Adrenal gland (tissue), 5 donors: ENCODE measurements at regions not wholly inside any gene's neighbourhood (a gene's known extent, or its start where the extent isn't known, plus 50 kb on each side); places are given as distances from the start of the nearest gene placed in this dataset.

Experiments
- CTCF ChIP-seq, 6 experiments: fragments of 450-650 bp in 4 of 6; fragments of 200-600 bp in 2 of 6; sonication (generic) in 1 of 6; IDR thresholded peaks; 1 replicate in 5 of 6; 2 replicates in 1 of 6; pipeline versions ENCODE4 v1.5.1 to v1.8.0; 2016 to 2021; ENCODE audit warnings: antibody characterized with exemption in 6 of 6, mild to moderate bottlenecking in 2 of 6, moderate library complexity in 1 of 6
- POLR2A ChIP-seq, 2 donors: fragments of 450-650 bp; IDR thresholded peaks; one replicate each; pipeline ENCODE4 v1.6.1; 2017; ENCODE audit warnings: antibody characterized with exemption in 2 of 2, mild to moderate bottlenecking in 2 of 2, moderate library complexity in 1 of 2
- donor health status: DM: no; HTN: no; CAD: no.

GRCh38 chr16:74083541-74083940, 213.1 kb upstream of the PSMD7 start:
- no peak for TF ChIP-seq CTCF (IDR thresholded peaks at IDR 0.05)
- TF ChIP-seq POLR2A (IDR thresholded peaks at IDR 0.05) = no peak
